Frontal cortex (tissue), 3 donors: ENCODE measurements at regions not wholly inside any gene's neighbourhood (a gene's known extent, or its start where the extent isn't known, plus 50 kb on each side); places are given as distances from the start of the nearest gene placed in this dataset.

ENCODE experiments used
- DNase-seq, 2 donors: peaks; one replicate each; pipeline ENCODE4 v3.0.0; 2012; ENCODE audit warnings: low spot score in 2 of 2
- FAIRE-seq: peaks from 2 replicates; lab custom pipeline; 2012; peaks lifted over from hg19 to GRCh38; lab: Jason Lieb, UNC
- donor health status: control.
- donor health status: control.
- donor health status: control.

DNA sequence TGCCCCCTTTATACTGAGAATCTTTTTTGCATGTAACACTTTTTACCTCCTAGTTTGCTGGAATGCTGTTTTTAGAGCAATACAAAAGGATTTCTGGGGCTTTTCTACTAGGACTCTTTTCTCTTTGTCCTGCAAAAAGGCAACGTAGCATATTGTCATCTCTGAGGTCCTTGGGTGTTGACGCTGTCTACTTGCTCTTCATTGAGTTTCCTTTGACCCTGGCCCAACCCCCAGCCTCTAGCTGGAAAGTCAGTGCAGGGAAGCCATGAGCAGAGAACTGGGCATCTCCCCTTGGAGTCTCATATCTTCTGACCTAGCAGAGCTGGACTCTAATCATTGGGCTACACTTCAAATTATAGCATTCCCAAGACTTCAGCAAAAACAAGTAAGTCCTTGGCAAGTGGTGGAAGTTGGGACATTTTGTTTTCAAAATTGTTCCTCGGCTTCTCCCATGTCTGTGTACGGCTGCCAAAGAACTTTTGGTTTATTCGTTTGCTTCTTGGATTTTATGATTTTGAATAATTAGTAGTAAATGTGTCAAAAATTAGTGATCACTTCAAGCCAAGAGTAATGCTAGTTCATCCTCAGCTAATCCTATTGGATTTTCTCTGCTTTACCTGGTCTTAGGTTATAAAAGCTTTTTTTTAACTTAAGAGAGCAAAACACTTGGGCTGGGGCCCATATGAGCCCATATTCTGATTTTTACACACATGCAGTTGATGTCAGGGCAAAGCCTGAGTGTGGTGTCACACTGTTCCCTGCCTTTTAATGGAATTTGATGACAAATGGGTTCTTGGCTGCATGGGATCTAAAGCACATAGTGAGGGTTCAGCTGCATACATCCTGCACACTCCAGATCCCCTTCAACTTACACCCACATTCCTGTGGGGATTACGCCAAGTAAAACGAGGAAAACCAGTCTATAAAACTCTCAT, 419.5 kb upstream of the C2CD4B start:
- DNase-seq = no peak

DNA sequence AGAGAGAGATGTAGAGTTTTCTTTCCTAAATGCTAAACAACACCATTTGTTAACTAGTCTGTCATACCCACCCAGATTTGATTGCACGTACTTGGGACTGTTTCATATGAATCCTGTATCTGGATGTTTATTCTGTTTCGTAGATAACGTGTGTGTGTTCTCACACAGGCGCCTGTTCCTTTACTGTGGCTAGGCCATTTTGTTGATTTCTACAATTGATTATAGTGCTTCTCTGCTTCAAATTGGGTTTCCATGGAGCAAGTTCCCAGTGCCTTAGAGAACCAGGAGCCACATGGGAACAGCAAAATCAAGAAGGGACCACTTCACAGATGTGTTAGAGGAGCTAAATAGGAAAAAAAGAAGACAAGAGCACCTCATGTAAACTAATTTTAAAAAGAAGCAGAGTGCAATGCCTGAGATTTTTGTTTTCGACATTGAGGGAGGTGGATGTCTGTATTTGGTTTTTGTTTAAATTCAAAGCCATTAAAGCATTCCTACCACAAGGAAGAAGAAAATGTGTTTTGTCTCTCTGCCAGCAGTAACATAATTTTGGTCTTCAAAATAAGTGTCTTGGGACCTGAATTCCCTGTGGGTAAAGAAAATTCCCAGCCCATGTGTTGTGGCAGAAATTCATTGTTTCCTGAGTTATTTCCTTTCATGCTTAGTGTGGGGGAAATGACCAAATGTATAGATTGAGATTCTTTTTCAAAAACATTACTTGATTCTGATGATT, 424.0 kb upstream of the C2CD4B start:
- DNase-seq = no peak
- FAIRE-seq = no peak

More for the DNA sequence above, 419.5 kb upstream of the C2CD4B start:
- FAIRE-seq = no peak

DNA sequence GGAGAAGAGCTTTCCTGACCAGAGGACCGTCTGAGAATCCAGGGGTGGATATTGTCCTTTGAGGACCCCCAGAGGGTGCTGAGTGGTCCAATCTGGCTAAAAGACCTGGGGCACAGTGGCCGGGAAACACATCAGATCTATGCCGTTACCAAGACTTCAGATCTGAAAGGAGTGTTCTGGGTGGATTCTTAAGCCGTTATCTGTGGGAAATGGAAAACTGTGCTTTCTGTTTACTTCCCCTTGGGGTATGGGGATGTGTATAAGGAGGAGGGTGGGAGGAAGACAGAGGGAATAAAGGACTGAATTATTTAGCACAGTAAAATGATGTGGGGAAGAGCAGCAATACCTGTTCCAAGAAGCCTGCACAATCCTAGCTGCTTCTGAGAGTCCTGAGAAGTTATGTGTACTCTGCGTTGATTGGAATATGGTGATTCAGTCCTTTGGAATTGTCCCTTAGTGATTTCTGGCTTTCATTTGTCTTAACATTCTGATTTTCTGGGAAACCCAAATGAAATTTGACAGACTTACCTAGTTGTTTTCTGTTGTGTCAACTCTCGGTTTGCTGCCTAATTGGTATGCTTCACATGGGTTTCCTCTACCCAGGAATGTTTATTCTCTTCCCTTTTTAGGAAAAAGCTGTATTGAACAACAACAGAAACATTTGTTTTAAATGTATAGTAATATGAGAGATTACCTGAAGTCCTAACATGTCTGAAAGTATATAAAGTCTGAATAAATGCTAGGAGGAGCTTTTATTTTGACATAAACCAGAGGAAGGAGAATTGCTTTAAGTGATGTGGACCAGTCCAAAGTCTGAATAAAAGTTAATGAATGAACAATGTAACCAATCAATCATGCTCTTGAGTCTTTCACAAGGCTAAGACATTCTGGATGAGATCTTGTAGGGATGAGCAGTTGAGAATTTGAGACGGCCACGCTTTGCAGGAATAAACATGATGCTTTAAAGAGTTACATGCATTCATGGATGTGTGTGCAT, 427.1 kb upstream of the C2CD4B start:
- no peak for FAIRE-seq

DNA sequence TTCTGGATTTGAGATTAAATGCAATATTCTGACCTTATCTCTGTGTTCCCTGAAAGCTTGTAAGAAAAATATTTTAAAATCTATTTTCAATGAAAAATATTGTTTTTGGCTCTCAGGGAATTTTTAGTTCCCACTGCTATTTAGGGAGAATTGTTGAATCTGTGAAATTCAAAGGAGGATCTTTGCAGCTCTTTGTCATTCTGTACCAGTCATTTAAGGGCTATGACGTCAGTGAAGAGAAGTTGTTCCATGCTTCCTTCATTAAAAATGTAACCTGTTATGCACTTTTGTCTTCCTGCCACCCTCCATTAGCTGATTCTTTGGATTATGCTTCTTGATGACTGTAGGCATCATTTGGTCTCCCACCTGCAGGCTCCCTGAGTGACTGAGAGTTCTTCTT, 427.8 kb upstream of the C2CD4B start:
- FAIRE-seq (no peak), DNase-seq (no peak)

More for the DNA sequence above, 427.1 kb upstream of the C2CD4B start:
- DNase-seq = no peak

DNA sequence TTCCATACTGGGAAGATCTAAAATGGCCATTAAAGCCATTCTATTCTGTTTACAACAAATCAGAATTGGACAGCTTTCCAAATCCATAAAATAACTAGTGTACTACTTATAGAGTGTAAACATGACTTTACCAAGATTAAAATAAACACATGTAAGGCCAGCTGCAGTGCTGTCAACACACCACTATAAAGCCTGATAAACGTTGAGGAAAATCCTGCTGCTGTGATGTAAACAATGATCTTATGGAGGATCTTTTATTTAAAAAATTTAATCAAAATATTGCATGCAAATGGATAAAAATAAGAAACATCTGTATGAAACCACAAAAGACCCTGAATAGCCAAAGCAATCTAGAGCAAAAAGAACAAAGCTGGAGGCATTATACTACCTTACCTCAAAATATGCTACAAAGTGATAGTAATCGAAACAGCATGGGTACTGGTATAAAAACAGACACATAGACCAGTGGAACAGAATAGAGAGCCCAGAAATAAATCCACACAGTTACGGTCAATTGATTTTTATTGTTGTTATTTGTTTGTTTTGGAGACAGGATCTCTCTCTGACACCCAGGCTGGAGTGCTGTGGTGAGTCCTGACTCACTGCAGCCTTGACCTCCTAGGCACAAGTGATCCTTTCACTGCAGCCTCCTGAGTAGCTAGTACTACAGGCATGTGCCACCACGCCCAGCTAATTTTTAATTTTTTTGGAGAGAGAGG, 428.8 kb upstream of the C2CD4B start:
- DNase-seq (no peak), FAIRE-seq (no peak)

DNA sequence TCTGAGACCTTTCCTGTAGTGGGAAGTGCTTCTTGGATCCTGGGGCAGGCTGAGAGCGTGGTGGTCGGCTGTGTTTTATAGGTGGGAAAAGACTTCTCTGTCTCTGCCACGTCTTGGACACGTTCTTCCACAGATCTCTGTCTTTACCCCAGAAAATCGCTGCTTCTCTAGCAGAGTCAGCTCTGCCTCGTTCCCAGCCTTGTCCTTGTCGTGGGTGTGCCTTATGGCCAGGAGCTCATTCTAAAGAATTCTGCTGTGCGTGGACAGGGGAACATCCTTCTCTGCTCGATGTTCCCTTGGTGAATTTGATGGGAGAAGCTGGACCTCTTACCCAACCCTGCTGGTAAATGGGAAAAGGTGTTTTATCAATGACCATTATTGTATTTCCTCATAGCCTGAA, 433.1 kb upstream of the C2CD4B start:
- no peak for DNase-seq
- no peak for FAIRE-seq

DNA sequence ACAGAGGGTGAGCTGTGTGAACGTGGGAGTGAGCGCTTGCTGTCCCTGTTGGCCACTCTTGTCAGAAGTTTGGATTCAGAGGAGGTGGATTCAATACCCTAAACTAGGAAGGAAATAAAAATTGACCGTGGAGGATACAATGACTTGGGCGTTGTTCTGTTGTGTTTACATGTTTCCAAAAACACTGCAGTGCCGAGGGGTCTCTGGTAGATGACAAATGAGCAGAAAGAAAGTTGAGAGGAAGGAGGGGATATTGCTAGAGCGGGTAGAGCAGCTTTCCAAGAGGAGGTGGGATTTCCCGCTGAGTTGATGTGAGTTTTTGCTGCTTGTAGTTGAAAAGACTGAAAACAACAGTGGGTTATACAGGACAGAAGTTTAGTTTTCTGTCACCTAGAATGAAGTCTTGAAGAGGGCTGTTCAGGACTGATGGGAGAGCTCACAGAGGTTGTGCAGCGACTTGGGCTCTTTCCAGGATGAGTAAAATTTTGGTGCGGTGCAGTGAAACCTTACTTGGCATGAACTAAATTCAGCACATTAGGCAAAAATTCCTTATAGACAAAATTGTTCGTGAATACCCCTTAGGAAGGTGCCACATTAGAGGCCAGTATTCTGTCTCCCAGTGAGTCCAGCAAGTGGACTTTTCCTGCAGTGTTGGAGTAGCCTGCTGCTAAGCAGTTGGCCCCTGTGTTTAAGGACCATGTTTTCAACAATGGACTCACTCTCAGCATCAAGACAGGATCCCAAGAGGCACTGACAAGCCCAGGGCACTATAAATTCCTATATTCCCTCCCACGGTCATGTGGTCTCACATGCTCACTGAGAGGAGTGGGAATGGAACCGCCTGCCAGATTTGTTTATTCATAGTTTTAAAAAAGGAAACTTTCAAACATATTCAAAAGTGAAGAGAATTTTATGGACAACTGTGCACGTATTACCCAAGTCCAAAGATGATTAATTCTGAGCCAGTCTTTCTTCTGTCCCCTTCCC, 435.0 kb upstream of the C2CD4B start:
- no peak for DNase-seq

DNA sequence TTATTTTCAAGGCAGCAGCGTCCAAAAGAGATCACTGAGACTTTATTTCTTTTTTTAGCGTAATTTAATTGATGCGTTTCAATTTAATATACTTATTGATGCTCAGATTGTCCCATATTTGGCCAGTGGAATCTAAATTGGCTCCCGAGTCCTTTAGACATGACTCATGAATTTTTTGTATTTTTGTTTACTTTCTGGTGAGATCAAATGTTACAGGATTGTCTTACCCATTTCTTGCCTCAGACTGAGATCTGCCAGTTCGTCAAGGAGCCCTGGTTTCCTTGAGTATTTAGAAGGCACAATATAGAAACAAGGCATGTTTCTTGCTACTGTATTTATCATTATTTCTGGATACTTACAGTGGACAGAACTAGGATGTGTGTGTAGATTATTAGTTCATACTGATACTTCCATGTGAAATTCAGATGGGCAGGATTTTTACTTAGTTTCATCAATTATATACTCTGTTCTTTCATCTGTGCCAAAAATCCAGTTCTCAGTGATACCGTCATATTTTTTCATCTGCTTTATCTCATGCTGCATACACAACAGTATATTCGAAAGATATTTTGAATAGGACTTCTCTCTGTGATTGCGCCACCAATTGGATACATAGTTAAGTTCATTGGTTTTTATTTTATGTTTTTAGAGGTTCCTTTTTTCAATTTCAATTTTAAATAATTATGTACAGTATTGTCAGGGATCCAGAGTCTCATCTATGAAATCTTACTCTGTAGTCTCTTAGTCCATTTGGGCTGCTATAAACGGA, 436.9 kb upstream of the C2CD4B start:
- FAIRE-seq (no peak), DNase-seq (no peak)

More for the DNA sequence above, 435.0 kb upstream of the C2CD4B start:
- FAIRE-seq = no peak

DNA sequence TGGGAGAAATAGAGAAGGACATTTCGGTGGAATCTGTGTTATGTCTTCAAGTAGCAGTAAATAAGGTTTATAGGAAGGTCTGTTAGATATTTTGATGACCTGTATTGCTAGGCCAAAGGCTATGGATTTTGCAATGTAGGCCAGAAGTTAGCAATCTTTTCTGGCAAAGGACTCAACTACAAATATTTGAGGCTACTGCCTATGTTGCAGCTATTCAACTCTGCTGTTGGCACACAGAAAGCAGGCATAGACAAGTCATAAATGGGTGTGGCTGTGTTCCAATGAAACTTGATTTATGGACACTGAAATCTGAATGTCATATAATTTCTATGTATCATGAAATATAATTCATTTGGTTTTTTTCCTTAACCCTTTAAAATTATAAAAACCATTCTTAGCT, 438.7 kb upstream of the C2CD4B start:
- DNase-seq = no peak
- FAIRE-seq = no peak

DNA sequence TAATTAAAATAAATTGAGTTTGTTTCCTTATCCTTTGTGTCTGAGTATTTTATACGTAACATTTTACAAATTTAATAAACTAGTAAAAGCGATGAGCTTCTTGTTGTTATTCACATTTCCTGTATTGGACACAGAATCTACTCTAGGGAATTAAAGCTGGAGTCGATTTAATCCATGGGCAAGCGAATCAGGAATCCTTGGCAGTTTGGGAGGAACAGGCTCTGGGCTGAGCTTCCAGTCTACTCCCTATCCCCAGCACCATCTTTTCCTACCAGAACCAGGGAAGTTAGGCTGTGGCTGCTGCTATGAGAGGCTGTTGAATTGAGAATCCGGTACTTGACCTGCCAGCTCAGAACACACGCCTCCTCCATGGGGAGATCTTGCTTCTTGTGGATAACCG, 437.3 kb upstream of the TPM1 start:
- FAIRE-seq = no peak
- no peak for DNase-seq

DNA sequence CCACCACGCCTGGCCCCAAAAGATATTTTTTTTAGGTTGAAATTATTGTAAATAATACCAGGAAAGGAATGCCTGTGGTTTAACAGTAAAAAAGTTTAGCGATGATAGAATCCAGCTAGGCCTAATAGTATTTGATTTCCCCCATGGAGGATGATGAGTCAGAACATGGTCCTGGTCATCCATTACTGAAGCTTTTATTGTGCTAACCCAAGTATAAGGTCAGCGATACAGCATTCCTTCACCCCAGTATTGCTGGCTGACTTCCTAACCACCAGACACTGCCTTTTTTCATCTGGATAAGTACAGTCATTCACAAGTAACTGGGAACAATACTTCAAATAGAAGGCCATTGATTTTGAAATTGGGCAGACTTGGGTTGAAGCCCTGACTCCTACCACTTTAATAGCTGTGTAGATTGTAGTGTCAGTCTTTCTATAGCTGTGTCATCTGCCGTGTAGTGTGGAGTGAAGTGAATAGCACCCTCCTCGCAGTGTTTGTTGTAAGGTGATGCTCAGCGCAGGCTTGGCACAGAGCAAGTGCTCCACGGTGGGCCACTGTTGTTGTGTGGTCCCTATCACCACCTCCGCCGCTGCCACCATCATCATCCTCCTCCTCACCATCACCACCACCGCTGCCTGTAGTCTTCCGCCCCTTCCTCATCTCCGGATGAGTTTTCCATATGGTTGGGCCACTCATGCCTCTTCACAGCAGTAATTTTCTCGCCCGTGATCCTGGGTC, 436.0 kb upstream of the TPM1 start:
- DNase-seq = peak in 1 of 2 donors; percentile 20
- FAIRE-seq = no peak

DNA sequence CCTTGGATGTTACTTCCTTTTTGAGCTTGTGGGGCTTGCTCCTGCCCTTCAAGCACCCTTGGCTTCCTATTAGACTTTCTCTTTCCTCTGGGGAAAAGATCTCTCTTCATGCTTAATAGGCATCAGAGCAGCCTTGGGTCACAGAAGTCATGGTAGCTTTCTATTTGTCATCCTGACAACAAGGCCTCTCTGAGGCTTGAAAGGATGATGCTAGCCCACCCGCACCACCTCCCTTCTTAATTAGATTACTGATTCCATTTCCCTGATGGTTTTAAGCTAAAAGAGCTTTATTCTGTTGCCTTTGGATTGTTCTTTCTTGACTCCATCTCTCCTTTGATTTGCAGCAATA, 435.5 kb upstream of the TPM1 start:
- FAIRE-seq (no peak), DNase-seq (no peak)

DNA sequence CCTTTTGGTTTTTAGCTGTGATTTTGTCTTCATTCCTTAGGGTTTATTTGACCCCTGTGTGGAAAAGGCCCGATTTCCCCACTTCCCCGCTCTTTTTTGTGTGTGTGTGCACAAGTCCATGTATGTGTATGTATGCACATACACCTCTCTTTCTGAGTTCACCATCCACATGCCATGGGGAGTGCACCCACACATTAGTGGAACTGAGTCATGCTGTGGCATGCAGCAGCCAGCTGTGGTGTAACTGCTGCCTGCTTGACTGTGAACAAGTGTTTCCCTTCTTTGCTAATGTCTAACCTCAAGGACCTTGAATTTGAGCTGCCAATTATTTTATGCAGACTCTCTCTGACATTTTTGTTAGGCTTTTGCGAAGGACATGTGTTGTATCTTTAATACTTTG, 434.9 kb upstream of the TPM1 start:
- FAIRE-seq = no peak

DNA sequence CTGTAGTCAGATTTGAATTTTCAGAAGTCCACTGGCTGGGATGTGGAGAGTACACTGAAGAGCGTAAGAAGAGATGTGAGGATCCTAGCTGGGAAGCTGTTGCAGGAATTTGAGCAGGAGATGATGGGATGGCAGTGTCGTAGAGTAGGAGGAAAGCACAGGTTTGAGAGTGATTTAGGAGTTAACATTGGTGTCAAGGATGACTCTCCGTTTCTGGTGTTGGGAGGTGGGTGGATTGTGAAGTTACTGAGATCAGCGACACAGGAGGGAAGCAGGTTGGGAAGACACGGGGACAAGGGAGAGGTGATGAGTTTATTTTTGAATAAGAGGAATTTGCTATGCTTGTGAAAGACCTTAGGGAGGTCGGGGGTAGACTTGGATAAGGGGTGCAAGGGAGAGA, 434.2 kb upstream of the TPM1 start:
- DNase-seq (no peak), FAIRE-seq (no peak)

More for the DNA sequence above, 434.9 kb upstream of the TPM1 start:
- no peak for DNase-seq

DNA sequence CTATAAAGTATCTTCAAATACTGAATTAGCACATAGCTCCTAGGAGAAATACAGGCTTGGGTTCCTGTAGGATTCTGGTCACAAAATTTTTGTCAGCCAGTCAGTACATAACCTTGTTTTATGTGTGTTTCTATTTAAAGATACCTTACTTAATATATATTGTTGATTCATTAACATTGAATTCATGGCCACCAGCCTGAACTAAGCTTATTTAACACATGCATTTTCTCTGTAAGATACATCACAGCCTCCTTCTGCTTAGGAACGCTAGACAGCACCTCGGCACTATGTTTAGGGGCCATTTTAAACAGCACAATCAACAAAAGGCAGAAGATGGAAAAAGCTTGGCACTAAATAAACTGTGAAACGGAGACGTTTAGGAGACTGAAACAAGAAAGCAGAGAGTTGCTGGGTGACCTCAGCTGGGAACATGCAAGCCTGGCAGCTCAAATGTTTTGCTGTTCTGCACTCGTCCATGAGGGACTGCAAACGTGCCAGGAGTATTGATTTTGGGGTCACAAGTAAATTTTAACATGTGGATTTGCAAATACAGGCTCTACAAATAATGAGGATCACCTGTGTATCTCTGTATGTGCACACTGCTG, 432.2 kb upstream of the TPM1 start:
- no peak for DNase-seq
- no peak for FAIRE-seq

DNA sequence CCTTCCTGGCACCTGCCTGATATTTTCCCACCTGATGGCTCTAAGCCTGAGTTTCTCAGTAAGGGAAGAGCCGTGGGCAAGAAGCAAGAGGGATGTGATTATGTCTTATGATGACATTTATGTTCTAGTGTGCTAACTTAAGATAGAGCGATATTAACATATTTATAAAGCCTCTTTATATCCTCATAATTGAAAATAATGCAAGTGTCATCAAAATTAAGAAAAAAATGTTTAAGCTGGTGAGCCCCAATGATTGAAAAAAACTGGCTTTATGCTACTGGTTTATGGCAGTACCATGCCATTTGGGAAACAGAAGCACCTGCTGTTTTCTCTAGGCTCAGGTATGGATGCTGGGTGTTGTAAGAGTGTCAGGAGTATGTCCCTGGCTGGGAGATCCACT, 431.5 kb upstream of the TPM1 start:
- no peak for DNase-seq
- no peak for FAIRE-seq
